IMR-90 (cell line): ENCODE measurements at regions not wholly inside any gene's neighbourhood (a gene's known extent, or its start where the extent isn't known, plus 50 kb on each side); places are given as distances from the start of the nearest gene placed in this dataset.

Source experiments
- ATAC-seq: fragments of 200-7000 bp; cut with Tn5 transposase; 2 replicates; pipeline ENCODE4 v1.9.1; 2020; ENCODE audit warnings: low read depth, mild to moderate bottlenecking, moderate library complexity
- BruUV-seq: library from RNA; stranded (reverse); fragments of 400-500 nt; replicated peaks from 2 replicates; lab custom pipeline; 2021; lab: Mats Ljungman, UMichigan
- CTCF ChIA-PET: fragments of 300-600 bp; formaldehyde crosslinking; extraction: SDS; loops from one replicate; lab custom pipeline; 2021; ENCODE audit warnings: antibody characterized with exemption; lab: Yijun Ruan, JAX
- POLR2A ChIA-PET: fragments of 300-600 bp; sonication (Branson Sonifier 250); formaldehyde crosslinking; loops from one replicate; lab custom pipeline; 2022; ENCODE audit warnings: antibody characterized with exemption; ENCODE audit not compliant: unreplicated experiment; lab: Charles Lee
- DNase-seq: peaks from one replicate; pipeline ENCODE4 v3.0.0; 2013
- H2AFZ ChIP-seq: replicated peaks from 2 replicates; pipeline ENCODE3; 2013; ENCODE audit warnings: low read length, mild to moderate bottlenecking; ENCODE audit not compliant: poor library complexity
- H2AK5ac ChIP-seq: 2 replicates; pipeline ENCODE4 v1.6.1; 2013; ENCODE audit warnings: low read depth, low read length, inconsistent platforms
- H2AK9ac ChIP-seq: replicated peaks from 2 replicates; pipeline ENCODE3; 2013; ENCODE audit warnings: mild to moderate bottlenecking, low read depth, low read length, moderate library complexity; ENCODE audit not compliant: poor library complexity
- H2BK120ac ChIP-seq: 2 replicates; pipeline ENCODE4 v1.6.1; 2013; ENCODE audit warnings: low read depth, low read length, inconsistent platforms
- H2BK15ac ChIP-seq: 3 replicates; pipeline ENCODE4 v1.6.1; 2013; ENCODE audit warnings: low read depth, low read length, inconsistent platforms
- H2BK20ac ChIP-seq: 2 replicates; pipeline ENCODE4 v1.6.1; 2013; ENCODE audit warnings: low read depth, mild to moderate bottlenecking, inconsistent platforms, low read length, moderate library complexity
- H2BK5ac ChIP-seq: 2 replicates; pipeline ENCODE4 v1.6.1; 2013; ENCODE audit warnings: mild to moderate bottlenecking, low read depth, low read length, inconsistent platforms; ENCODE audit not compliant: poor library complexity, severe bottlenecking
- H3K14ac ChIP-seq: replicated peaks from 2 replicates; pipeline ENCODE4 v1.6.1; 2013; ENCODE audit warnings: low read depth, low read length, inconsistent platforms
- H3K18ac ChIP-seq: 2 replicates; pipeline ENCODE4 v1.6.1; 2013; ENCODE audit warnings: low read depth, low read length, control low read depth
- H3K23ac ChIP-seq: 2 replicates; pipeline ENCODE4 v1.6.1; 2013; ENCODE audit warnings: low read depth, low read length, inconsistent platforms
- H3K27ac ChIP-seq: 2 replicates; pipeline ENCODE4 v1.5.1; 2013; ENCODE audit warnings: mild to moderate bottlenecking, control low read depth, low read length; ENCODE audit not compliant: insufficient read depth
- H3K27me3 ChIP-seq: 2 replicates; pipeline ENCODE4 v1.6.1; 2013; ENCODE audit warnings: low read length; ENCODE audit not compliant: control insufficient read depth, insufficient read depth
- H3K36me3 ChIP-seq: 2 replicates; pipeline ENCODE4 v1.6.1; 2013; ENCODE audit warnings: low read length, mixed read lengths; ENCODE audit not compliant: control insufficient read depth, insufficient read depth
- H3K4ac ChIP-seq: 2 replicates; pipeline ENCODE4 v1.6.1; 2013; ENCODE audit warnings: low read depth, low read length, inconsistent platforms
- H3K4me1 ChIP-seq: 2 replicates; pipeline ENCODE4 v1.6.1; 2013; ENCODE audit warnings: low read length, mixed read lengths; ENCODE audit not compliant: control insufficient read depth, insufficient read depth
- H3K4me2 ChIP-seq: 2 replicates; pipeline ENCODE4 v1.6.1; 2013; ENCODE audit warnings: low read depth, mild to moderate bottlenecking, control low read depth, low read length, moderate library complexity
- H3K4me3 ChIP-seq: 2 replicates; pipeline ENCODE4 v1.5.1; 2013; ENCODE audit warnings: low read depth, mild to moderate bottlenecking, control low read depth, low read length, moderate library complexity; ENCODE audit not compliant: insufficient read depth
- H3K56ac ChIP-seq: 2 replicates; pipeline ENCODE4 v1.6.1; 2013; ENCODE audit warnings: low read length, inconsistent platforms; ENCODE audit not compliant: insufficient read depth; ENCODE audit errors: extremely low read depth
- H3K79me1 ChIP-seq, 2 experiments: 2 replicates each; pipeline ENCODE4 v1.6.1; 2013; ENCODE audit warnings: low read length in 2 of 2, inconsistent platforms in 1 of 2, low read depth in 1 of 2
- H3K9ac ChIP-seq: 2 replicates; pipeline ENCODE4 v1.6.1; 2013; ENCODE audit warnings: low read depth, low read length, control low read depth
- H3K9me1 ChIP-seq: 2 replicates; pipeline ENCODE4 v1.6.1; 2013; ENCODE audit warnings: low read length, inconsistent platforms; ENCODE audit not compliant: insufficient read depth
- H3K9me3 ChIP-seq: 2 replicates; pipeline ENCODE4 v1.6.1; 2013; ENCODE audit warnings: low read length; ENCODE audit not compliant: control insufficient read depth, insufficient read depth
- H4K20me1 ChIP-seq: 2 replicates; pipeline ENCODE4 v1.6.1; 2013; ENCODE audit warnings: low read length, inconsistent platforms; ENCODE audit not compliant: insufficient read depth
- H4K5ac ChIP-seq: 2 replicates; pipeline ENCODE4 v1.6.1; 2013; ENCODE audit warnings: mild to moderate bottlenecking, low read depth, low read length, control low read depth
- H4K8ac ChIP-seq, 2 experiments: 2 replicates each; pipeline ENCODE4 v1.6.1; 2013; ENCODE audit warnings: low read depth in 2 of 2, low read length in 2 of 2, control low read depth in 1 of 2, inconsistent platforms in 1 of 2
- H4K91ac ChIP-seq: 2 replicates; pipeline ENCODE4 v1.6.1; 2013; ENCODE audit warnings: low read depth, low read length, inconsistent platforms; ENCODE audit not compliant: insufficient read depth
- CHD1 ChIP-seq: IDR thresholded peaks from 2 replicates; pipeline ENCODE4 v1.6.1; 2012; ENCODE audit warnings: low read depth, low read length, improper control_type of control experiment
- MAFK ChIP-seq: IDR thresholded peaks from 2 replicates; pipeline ENCODE4 v1.6.1; 2012; ENCODE audit warnings: low read depth, low read length, improper control_type of control experiment
- MXI1 ChIP-seq: IDR thresholded peaks from 2 replicates; pipeline ENCODE4 v1.6.1; 2012; ENCODE audit warnings: low read depth, mild to moderate bottlenecking, low read length, moderate library complexity, borderline replicate concordance
- RFX5 ChIP-seq: IDR thresholded peaks from 2 replicates; pipeline ENCODE4 v1.8.0; 2012; ENCODE audit warnings: low read depth, mild to moderate bottlenecking, low read length, moderate library complexity
- WGBS, 2 experiments: methylation state at CpG; one replicate each; pipeline versions ENCODE4 v1.1.5 to v1.1.7; 2013; ENCODE audit warnings: missing lambda C conversion rate in 2 of 2; ENCODE audit not compliant: insufficient read length in 1 of 2; ENCODE audit errors: extremely low coverage in 2 of 2; 5-methylcytosine and 5-hydroxymethylcytosine counted together
- dilution Hi-C: fragments of 300-500 bp; cut with HindIII; formaldehyde crosslinking; loops from one replicate; pipeline ENCODE4 v1.14.3; 2018; ENCODE audit warnings: low sequenced_read_pairs; ENCODE audit not compliant: unreplicated experiment
- in situ Hi-C: fragments of 300-500 bp; cut with MboI; formaldehyde crosslinking; loops from 3 replicates; pipeline ENCODE4 v1.14.3; 2019; ENCODE audit warnings: low sequenced_read_pairs, inconsistent platforms, mixed read lengths
- intact Hi-C: fragments of 100-400 bp; cut with micrococcal nuclease; formaldehyde crosslinking; loops from 2 replicates; pipeline ENCODE4 v1.10.0; 2022

GRCh38 chr9:1469996-1470395 is 419.8 kb downstream of the DMRT2 start:
- Histone ChIP-seq H3K14ac (no peak overlapping the region), H3K4me2 (no peak overlapping the region), H3K27ac (no peak overlapping the region), H4K20me1 (no peaks in the 10 kb centered on the region), H2BK5ac (no peak overlapping the region), H3K4me1 (no peaks in the 10 kb centered on the region), H3K79me1 (no peaks in the 10 kb centered on the region), H3K9me1 (no peaks in the 10 kb centered on the region), H2BK120ac (no peak overlapping the region), H3K9me3 (peaks cover 11% of the 10 kb centered on the region), H3K4ac (no peak overlapping the region), H2AK9ac (no peak overlapping the region), H3K27me3 (no peaks in the 10 kb centered on the region), H3K18ac (no peak overlapping the region), H2AFZ (no peak overlapping the region), H3K9ac (no peak overlapping the region), H3K4me3 (no peak overlapping the region), H3K23ac (no peak overlapping the region), H4K5ac (no peak overlapping the region), H2AK5ac (no peak overlapping the region), H3K56ac (no peak overlapping the region), H4K8ac (no peak overlapping the region), H4K91ac (no peak overlapping the region), H2BK20ac (no peak overlapping the region), H2BK15ac (no peak overlapping the region), H3K36me3 (no peaks in the 10 kb centered on the region)
- no peak for TF ChIP-seq MXI1
- TF ChIP-seq MAFK: no peak
- no peak for TF ChIP-seq CHD1
- TF ChIP-seq RFX5: no peak
- in situ Hi-C loops (no loop called here), intact Hi-C loops (no loop called here), dilution Hi-C loops (no loop called here)
- no TSS peak for BruUV-seq
- no peak for ATAC-seq
- no peak for DNase-seq
- ChIA-PET POLR2A (no interaction called here), CTCF (no interaction called here)
- WGBS, 2 experiments: no CpG with 5 or more reads among the region's 1 CpG
